GM13976 (cell line): ENCODE measurements at regions not wholly inside any gene's neighbourhood (a gene's known extent, or its start where the extent isn't known, plus 50 kb on each side); places are given as distances from the start of the nearest gene placed in this dataset.
"Not testable (repeated sequence)": the region's sequence is repeated elsewhere in the genome, so short reads cannot be mapped to it uniquely, and the experiment has no call there.

Source experiments
- DNase-seq: peaks from one replicate; pipeline ENCODE4 v3.0.0; 2012; ENCODE audit warnings: low spot score
- in situ Hi-C: fragments of 300-500 bp; cut with MboI; formaldehyde crosslinking; loops from one replicate; pipeline ENCODE4 v1.12.0; 2022; ENCODE audit warnings: low sequenced_read_pairs, mixed read lengths, inconsistent platforms; ENCODE audit not compliant: unreplicated experiment
- TF ChIP-seq, protein P1 (sequence below): IDR thresholded peaks from 2 replicates; pipeline ENCODE4 v1.5.1; 2012; ENCODE audit warnings: borderline replicate concordance, mild to moderate bottlenecking; ENCODE audit not compliant: insufficient read depth; ENCODE audit errors: extremely low read depth, missing control alignments, control extremely low read depth

- in situ Hi-C loops, DNase-seq: not testable (repeated sequence)
These were observed 71.7 kb upstream of the HMX1 start for GRCh38 chr4:8943367-8943766.

DNA sequence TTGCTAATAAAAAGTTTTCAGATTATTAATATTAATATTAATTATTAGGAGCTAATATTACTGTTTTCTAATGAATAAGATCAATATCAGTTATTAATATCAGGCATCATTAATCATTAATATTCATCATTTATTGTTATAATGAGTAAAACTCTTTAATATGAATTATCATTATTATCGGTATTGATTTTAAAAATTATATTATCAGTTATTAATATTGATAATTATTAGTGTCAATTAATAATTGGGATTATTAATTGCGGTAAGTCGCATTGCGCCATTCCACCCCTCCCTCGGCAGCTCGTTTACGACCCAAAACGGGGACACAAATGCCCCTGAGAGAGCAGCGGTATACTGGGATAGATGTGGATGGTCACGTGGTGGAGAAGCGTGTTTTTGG lies 70.4 kb upstream of the HMX1 start:
- in situ Hi-C loops: not testable (repeated sequence)

GRCh38 chr4:8941492-8941805 lies 69.8 kb upstream of the HMX1 start:
- in situ Hi-C loops: not testable (repeated sequence)

More for the DNA sequence above, 70.4 kb upstream of the HMX1 start:
- not testable (repeated sequence) for DNase-seq

DNA sequence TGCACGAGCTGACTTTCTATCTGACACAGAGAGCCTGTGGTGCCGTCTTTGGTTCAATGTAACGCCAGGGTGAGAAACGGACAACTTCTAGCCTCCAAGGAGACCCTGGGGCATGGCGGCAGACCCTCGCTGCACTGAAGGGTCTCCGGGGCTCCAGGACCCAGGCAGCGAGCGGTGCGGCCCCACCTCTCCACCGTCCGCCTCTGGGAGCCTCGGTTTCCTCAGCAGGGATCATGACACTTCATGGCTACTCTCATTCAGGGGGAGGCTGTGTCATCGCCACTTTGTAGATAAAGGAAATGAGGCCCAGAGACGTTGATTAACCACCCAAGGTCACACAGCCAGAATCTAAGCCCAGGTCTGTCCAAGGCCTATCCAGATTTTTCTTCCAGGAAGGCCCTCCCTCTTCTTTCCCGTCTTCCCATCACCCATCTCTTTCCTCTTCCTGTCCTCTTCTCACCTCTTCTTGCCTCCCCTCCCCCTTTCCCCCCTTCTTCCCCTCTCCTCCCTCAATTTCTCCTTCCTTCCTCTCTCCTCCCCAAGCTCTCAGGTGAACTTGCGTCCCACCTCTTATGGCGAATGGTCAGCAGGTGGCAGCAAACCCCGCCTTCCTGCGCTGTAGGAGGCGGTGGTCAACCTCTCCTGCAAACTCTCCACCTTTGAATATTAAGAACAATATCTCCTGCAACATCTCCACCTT lies 69.3 kb upstream of the HMX1 start:
- DNase-seq: no peak
- TF ChIP-seq, protein P1, sequence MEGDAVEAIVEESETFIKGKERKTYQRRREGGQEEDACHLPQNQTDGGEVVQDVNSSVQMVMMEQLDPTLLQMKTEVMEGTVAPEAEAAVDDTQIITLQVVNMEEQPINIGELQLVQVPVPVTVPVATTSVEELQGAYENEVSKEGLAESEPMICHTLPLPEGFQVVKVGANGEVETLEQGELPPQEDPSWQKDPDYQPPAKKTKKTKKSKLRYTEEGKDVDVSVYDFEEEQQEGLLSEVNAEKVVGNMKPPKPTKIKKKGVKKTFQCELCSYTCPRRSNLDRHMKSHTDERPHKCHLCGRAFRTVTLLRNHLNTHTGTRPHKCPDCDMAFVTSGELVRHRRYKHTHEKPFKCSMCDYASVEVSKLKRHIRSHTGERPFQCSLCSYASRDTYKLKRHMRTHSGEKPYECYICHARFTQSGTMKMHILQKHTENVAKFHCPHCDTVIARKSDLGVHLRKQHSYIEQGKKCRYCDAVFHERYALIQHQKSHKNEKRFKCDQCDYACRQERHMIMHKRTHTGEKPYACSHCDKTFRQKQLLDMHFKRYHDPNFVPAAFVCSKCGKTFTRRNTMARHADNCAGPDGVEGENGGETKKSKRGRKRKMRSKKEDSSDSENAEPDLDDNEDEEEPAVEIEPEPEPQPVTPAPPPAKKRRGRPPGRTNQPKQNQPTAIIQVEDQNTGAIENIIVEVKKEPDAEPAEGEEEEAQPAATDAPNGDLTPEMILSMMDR: no peak
- in situ Hi-C loops: no loop called here

More at GRCh38 chr4:8941492-8941805, 69.8 kb upstream of the HMX1 start:
- DNase-seq: not testable (repeated sequence)

GRCh38 chr4:8939840-8940742 lies 68.5 kb upstream of the HMX1 start:
- DNase-seq: peak; percentile 20
- in situ Hi-C loops: no loop called here
- TF ChIP-seq, protein P1: no peak

DNA sequence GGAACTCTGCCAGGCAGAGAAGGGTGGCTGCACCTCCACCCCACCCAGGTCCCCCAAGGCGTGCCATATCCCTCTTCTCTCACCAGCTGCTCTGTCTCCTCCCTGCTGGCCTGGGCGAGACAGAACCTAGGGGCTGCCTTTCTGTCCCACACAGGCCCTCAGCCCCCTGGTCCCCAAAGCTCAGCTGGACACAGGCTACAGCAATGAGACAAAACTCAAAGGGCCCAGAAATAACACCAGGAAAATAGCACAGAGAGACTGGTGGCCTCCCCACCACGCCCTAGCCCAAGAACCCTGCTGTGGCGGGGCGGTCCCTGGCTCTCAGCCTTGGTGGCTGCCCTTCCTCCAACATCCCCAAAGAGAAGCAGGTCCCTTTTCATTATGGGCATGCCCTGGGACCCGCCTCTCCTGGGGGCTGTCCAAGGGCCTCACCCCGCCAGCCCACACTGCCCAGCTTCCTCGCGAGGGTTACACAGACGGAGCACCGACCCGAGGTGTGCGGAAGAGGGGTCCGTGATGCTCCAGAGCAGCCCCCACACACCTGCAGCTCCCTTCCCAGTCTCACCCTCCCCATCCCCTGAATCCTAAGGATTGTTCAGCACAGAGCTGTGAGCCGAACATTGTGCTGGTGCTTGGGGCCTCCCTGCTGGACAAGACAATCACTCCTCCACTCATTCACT lies 67.7 kb upstream of the HMX1 start:
- DNase-seq: no peak
- in situ Hi-C loops: no loop called here
- TF ChIP-seq, protein P1: no peak

- in situ Hi-C loops: no loop called here
- TF ChIP-seq, protein P1: no peak
- DNase-seq: peak; percentile 19
These were observed 67.0 kb upstream of the HMX1 start for GRCh38 chr4:8938623-8939022.

DNA sequence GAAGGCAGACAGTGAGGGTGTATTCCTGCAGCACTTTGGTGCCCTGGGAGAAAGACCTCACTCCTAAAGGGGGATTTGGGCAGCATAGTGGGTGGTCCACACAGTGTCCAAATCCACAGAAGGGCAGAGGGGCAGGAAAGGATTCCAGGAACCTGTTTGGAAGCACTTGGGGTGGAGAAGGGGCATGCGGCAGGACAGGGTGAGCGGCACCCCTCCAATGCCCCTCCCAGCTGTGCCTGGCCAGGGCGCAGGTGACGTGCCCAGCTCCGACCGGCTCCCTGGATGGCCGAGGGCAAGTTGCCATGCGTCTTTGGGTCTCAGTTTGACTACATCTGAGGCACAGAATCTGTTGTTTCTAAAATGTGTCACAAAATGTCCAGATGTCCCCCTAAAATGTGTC lies 66.5 kb upstream of the HMX1 start:
- in situ Hi-C loops: no loop called here

More for the DNA sequence above, 66.5 kb upstream of the HMX1 start:
- TF ChIP-seq, protein P1: no peak
- no peak for DNase-seq
